ENCODE measurements at regions not wholly inside any gene's neighbourhood (a gene's known extent, or its start where the extent isn't known, plus 50 kb on each side); places are given as distances from the start of the nearest gene placed in this dataset.

DNA sequence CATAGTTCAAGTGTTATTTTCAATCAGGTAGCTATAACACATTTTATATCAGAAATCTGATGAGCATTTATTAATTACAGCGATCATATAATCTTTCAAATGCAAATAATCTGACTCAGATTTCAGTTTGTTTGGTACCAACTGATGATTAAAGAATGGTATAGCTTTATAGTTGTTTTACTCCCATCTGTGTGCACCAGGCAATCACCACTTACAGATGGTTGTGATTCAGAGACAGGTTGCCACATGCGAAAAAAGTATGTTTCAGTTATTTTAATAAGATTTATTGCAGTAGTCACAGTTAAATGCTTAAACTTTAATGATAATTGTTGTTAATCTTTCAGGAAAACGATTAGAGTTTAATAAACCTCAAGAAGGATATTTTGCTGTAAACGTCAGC, 155.1 kb upstream of the ARRDC3 start:
- DNase-seq (ENCODE audit: low read depth, low spot score), result no peak
- TF ChIP-seq, protein P1, sequence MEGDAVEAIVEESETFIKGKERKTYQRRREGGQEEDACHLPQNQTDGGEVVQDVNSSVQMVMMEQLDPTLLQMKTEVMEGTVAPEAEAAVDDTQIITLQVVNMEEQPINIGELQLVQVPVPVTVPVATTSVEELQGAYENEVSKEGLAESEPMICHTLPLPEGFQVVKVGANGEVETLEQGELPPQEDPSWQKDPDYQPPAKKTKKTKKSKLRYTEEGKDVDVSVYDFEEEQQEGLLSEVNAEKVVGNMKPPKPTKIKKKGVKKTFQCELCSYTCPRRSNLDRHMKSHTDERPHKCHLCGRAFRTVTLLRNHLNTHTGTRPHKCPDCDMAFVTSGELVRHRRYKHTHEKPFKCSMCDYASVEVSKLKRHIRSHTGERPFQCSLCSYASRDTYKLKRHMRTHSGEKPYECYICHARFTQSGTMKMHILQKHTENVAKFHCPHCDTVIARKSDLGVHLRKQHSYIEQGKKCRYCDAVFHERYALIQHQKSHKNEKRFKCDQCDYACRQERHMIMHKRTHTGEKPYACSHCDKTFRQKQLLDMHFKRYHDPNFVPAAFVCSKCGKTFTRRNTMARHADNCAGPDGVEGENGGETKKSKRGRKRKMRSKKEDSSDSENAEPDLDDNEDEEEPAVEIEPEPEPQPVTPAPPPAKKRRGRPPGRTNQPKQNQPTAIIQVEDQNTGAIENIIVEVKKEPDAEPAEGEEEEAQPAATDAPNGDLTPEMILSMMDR (IDR thresholded peaks at IDR 0.05; ENCODE audit: low read depth, low read length), result no peak
- in situ Hi-C loops (cut with HindIII; ENCODE audit: low sequenced_read_pairs), result no loop called here
- no peak overlapping the region for H3K4me3 ChIP-seq (ENCODE audit: low read depth, low read length)

DNA sequence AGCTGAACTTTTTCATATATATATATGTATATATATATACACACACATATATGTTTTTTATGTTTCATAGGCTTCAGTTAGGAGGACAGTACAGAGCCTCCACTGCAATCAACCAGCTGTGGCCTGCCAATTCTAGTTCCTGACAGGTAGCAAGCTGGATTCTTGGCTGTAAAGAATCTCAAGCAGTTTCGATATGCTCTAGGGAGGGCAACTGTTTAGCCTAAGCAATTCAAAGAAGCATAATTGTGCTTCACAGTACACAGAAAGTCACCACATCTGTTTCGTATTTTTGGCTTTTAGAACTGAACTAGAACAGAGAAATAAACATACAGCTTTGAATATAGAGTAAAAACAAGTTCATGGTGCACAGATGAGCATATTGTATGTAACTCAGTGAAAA, 152.4 kb upstream of the ARRDC3 start:
- no peak overlapping the region for H3K4me3 ChIP-seq (ENCODE audit: low read depth, low read length)
- TF ChIP-seq, protein P1 (IDR thresholded peaks at IDR 0.05; ENCODE audit: low read depth, low read length), result no peak

DNA sequence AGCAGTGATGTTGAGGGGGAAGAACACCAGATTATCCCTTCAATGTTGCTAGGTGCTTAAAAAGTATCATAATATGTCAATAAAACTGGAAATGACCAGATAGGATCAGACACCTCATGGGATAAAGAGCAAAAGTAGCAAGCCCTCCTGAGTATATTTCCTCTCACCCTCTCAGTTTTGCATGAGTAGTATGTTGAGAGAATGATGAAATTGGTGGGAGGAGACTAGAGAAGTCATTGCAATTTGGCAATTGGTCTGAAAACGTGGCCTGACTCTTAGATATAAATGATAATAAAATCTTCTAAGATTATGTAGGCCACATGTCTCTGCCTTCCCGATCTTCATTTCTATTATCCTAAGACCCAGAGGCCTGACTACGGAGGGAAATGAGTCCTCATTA, 151.2 kb upstream of the ARRDC3 start:
- in situ Hi-C loops (cut with HindIII; ENCODE audit: low sequenced_read_pairs), result no loop called here
- DNase-seq (ENCODE audit: low read depth, low spot score), result no peak
- H3K4me3 ChIP-seq (ENCODE audit: low read depth, low read length), result no peak overlapping the region
- TF ChIP-seq, protein P1 (IDR thresholded peaks at IDR 0.05; ENCODE audit: low read depth, low read length), result no peak

More for the DNA sequence above, 152.4 kb upstream of the ARRDC3 start:
- in situ Hi-C loops (cut with HindIII; ENCODE audit: low sequenced_read_pairs), result no loop called here
- no peak for DNase-seq (ENCODE audit: low read depth, low spot score)

DNA sequence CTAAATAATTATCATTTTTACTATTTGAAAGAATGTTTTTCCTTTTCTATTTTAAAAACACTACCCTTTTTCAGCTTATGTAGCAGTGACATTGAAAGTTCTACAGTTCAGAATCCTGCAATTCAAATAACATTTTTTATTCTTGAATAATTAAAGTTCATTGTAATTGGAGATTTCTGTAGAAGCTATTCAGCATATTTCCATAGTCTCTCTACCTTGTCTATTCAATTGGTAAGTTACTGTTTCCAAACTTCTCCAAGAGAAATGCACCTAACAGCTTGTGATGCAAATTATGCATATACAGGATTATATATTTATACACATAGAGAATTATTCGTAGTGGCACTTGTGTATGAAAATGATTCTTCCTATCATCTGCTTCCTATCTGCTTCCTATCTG, 149.7 kb upstream of the ARRDC3 start:
- in situ Hi-C loops (cut with HindIII; ENCODE audit: low sequenced_read_pairs), result no loop called here
- DNase-seq (ENCODE audit: low read depth, low spot score), result no peak
- H3K4me3 ChIP-seq (ENCODE audit: low read depth, low read length), result no peak overlapping the region
- TF ChIP-seq, protein P1 (IDR thresholded peaks at IDR 0.05; ENCODE audit: low read depth, low read length), result no peak

DNA sequence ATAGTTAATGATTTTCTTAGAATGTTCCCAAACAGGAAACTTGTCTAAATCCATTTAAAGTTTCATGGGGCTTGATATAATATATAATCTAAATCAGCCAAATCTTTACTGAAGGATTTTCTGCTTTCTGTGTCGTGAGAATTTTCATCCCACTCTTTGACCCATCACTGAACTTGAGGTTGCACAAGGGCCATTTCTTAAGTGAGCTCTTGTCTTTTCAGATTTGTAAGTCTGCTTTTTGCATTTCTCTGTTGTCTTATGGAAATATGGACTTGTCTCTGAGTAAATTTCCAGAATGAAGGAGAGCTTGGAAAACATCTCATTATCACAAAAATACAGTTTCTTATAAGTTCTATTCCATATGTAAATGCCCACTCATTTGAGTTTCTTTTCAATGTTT, 149.2 kb upstream of the ARRDC3 start:
- DNase-seq (ENCODE audit: low read depth, low spot score), result no peak
- H3K4me3 ChIP-seq (ENCODE audit: low read depth, low read length), result no peak overlapping the region
- in situ Hi-C loops (cut with HindIII; ENCODE audit: low sequenced_read_pairs), result no loop called here
- TF ChIP-seq, protein P1 (IDR thresholded peaks at IDR 0.05; ENCODE audit: low read depth, low read length), result no peak

DNA sequence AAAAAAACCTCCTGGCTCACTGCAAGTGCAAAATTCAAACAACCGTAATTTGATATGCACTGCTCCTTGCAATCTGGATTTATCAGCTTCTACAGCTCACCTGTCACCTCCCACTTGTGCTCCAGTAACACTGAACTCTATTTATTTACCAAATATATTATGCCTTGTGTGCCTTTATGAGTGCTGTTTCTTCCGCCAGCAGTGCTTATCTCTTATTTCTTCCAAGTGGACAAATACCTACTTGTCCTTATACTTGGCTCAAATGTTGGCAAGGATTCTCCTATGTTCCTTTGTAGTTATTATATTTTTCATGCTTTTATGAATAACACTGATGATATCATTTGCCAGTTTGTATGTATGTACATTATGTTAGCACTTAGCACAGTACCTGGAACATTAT, 145.7 kb upstream of the ARRDC3 start:
- TF ChIP-seq, protein P1 (IDR thresholded peaks at IDR 0.05; ENCODE audit: low read depth, low read length), result no peak
- in situ Hi-C loops (cut with HindIII; ENCODE audit: low sequenced_read_pairs), result no loop called here
- H3K4me3 ChIP-seq (ENCODE audit: low read depth, low read length), result no peak overlapping the region
- DNase-seq (ENCODE audit: low read depth, low spot score), result no peak

DNA sequence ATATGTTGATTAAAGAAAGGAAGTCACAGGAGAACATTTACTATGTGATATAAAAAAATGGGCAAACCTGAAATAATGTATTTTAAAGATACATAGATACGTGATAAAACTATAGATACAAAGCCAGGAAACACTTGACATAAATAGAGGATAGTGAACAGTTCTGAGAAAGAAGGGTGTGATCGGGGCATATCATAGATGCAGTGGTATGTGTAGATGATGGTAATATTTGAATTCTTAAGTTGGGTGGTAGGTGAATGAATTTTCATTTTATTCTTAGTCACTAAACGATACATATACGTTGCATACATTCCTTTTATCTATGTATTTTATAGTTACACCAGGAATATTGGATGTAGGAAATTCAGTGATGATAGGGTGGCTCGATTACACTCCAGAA, 138.7 kb upstream of the ARRDC3 start:
- TF ChIP-seq, protein P1 (IDR thresholded peaks at IDR 0.05; ENCODE audit: low read depth, low read length), result no peak
- H3K4me3 ChIP-seq (ENCODE audit: low read depth, low read length), result no peak overlapping the region
- in situ Hi-C loops (cut with HindIII; ENCODE audit: low sequenced_read_pairs), result no loop called here
- no peak for DNase-seq (ENCODE audit: low read depth, low spot score)
